ENCODE measurements at regions not wholly inside any gene's neighbourhood (a gene's known extent, or its start where the extent isn't known, plus 50 kb on each side); places are given as distances from the start of the nearest gene placed in this dataset.

DNA sequence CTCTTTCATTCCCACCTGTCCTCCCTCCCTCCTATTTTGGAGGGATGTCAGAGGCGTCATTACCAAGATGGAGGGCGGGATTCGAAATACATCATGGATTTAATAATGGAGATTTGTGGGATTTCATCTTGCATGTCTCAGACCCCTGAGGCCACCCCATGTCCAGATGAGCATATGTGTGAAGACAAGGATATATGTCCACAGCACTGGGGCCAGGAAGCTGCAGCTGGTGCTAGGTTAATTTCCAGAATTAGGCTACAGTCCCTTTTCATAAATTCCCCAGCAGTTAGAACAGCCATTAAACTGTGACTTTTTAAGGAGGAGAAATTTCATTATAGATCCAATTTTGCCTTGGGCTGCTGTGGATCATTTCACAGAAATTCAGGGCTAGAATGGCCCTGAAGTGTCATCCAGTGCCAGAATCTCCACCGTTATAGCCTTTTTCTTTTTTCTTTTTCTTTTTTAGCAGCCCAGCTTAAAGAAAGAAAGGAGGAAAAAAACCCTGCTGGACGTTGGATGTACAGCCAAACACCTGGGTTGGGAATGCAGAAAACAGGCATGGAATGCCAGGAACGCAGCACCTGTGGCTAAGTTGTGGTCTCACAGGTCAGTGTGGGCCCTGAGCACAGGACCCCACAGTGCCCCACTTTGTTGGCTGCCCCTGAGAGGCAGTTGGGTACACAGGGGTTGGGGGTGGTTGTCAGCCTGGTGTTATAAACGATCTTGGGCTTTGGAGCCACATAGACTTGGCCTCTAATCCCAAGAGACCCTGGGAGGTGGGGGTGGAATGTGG lies 50.2 kb upstream of the CXCL14 start:
- TF ChIP-seq, protein P1, sequence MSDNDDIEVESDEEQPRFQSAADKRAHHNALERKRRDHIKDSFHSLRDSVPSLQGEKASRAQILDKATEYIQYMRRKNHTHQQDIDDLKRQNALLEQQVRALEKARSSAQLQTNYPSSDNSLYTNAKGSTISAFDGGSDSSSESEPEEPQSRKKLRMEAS (IDR thresholded peaks at IDR 0.05): no peak
- TF ChIP-seq EGR1 (IDR thresholded peaks at IDR 0.05; ENCODE audit: low read depth in 2 of 2) (no peak), HNF4A (conservative IDR thresholded peaks at IDR 0.05) (no peak), YY1 (IDR thresholded peaks at IDR 0.05) (no peak), SP1 (IDR thresholded peaks at IDR 0.05) (no peak)
- TF ChIP-seq, protein P2, sequence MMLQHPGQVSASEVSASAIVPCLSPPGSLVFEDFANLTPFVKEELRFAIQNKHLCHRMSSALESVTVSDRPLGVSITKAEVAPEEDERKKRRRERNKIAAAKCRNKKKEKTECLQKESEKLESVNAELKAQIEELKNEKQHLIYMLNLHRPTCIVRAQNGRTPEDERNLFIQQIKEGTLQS (IDR thresholded peaks at IDR 0.05): no peak
- H3K4me1 ChIP-seq (ENCODE audit: control insufficient read depth in 4 of 4, insufficient read depth in 4 of 4, low read length in 3 of 4): no peaks in the 10 kb centered on the region
- no peak overlapping the region for H3K4me3 ChIP-seq (ENCODE audit: low read depth in 1 of 3, low read length in 3 of 3)
- H3K9me3 ChIP-seq (ENCODE audit: control insufficient read depth in 4 of 4, low read length in 3 of 4): no peaks in the 10 kb centered on the region
- no peak overlapping the region for H3K9ac ChIP-seq (ENCODE audit: low read depth in 1 of 2, low read length in 2 of 2)
- no peaks in the 10 kb centered on the region for H3K27me3 ChIP-seq (ENCODE audit: control insufficient read depth in 4 of 4, insufficient read depth in 4 of 4, low read length in 3 of 4)
- no peak overlapping the region for H3K27ac ChIP-seq (ENCODE audit: low read depth in 1 of 2, low read length in 2 of 2)
- DNase-seq (ENCODE audit: low spot score): no peak
- 82% methylated on average over 7 of the region's 7 CpGs for WGBS
- no peaks in the 10 kb centered on the region for H3K36me3 ChIP-seq (ENCODE audit: control insufficient read depth in 4 of 4, insufficient read depth in 3 of 4, low read depth in 1 of 4, low read length in 3 of 4)

Measured in liver (tissue), 7 donors.